ENCODE measurements at regions not wholly inside any gene's neighbourhood (a gene's known extent, or its start where the extent isn't known, plus 50 kb on each side); places are given as distances from the start of the nearest gene placed in this dataset.

GRCh38 chr2:53530126-53530525, 237.5 kb upstream of the CHAC2 start:
- H3K36me3 ChIP-seq (ENCODE audit: control insufficient read depth in 1 of 2, insufficient read depth in 2 of 2, low read length in 2 of 2), result peaks cover 0 to 2% of the 10 kb centered on the region in 2 experiments
- no peak overlapping the region for H4K8ac ChIP-seq (ENCODE audit: low read depth, low read length)
- no peak overlapping the region for H2AK5ac ChIP-seq (ENCODE audit: low read length)
- H4K91ac ChIP-seq (ENCODE audit: low read depth, low read length), result no peak overlapping the region
- no peak overlapping the region for H3K23ac ChIP-seq (ENCODE audit: low read length)
- no peak overlapping the region for H2BK120ac ChIP-seq (ENCODE audit: insufficient read depth, low read length, poor library complexity)
- no peak overlapping the region for H3K18ac ChIP-seq (ENCODE audit: low read length)
- no peak overlapping the region for H2BK5ac ChIP-seq (ENCODE audit: low read depth, low read length, poor library complexity)
- H3K4me3 ChIP-seq (ENCODE audit: low read depth, low read length), result no peak overlapping the region
- H3K79me2 ChIP-seq (ENCODE audit: control insufficient read depth, insufficient read depth, low read length, poor library complexity), result no peaks in the 10 kb centered on the region
- H3K27me3 ChIP-seq (ENCODE audit: insufficient read depth, low read length), result no peaks in the 10 kb centered on the region
- H3K14ac ChIP-seq (ENCODE audit: low read length), result no peak overlapping the region
- H3K27ac ChIP-seq (ENCODE audit: low read depth, low read length), result no peak overlapping the region
- no peak overlapping the region for H3K9ac ChIP-seq (ENCODE audit: low read length)
- no peak overlapping the region for H3K4me2 ChIP-seq (ENCODE audit: low read length)
- H2AFZ ChIP-seq (ENCODE audit: insufficient read depth, low read length, poor library complexity), result no peak overlapping the region
- no peaks in the 10 kb centered on the region for H3K79me1 ChIP-seq (ENCODE audit: low read length)
- no peak overlapping the region for H2BK12ac ChIP-seq (ENCODE audit: low read length)
- H3K4me1 ChIP-seq (ENCODE audit: control insufficient read depth in 1 of 2, insufficient read depth in 2 of 2, low read length in 2 of 2), result no peaks in the 10 kb centered on the region
- H4K12ac ChIP-seq (ENCODE audit: low read depth, low read length), result no peak overlapping the region
- no peak overlapping the region for H3K4ac ChIP-seq (ENCODE audit: low read depth, low read length)
- no peak for DNase-seq
- H3K9me3 ChIP-seq (ENCODE audit: insufficient read depth, low read depth, low read length), result no peaks in the 10 kb centered on the region

- no peak overlapping the region for H2AK5ac ChIP-seq (ENCODE audit: low read length)
Measured at GRCh38 chr2:53527056-53527455, 240.5 kb upstream of the CHAC2 start.

GRCh38 chr2:53519918-53520841, 247.4 kb upstream of the CHAC2 start:
- H3K4me2 ChIP-seq (ENCODE audit: low read length), result no peak overlapping the region
- no peak overlapping the region for H3K27ac ChIP-seq (ENCODE audit: low read depth, low read length)
- H3K4ac ChIP-seq (ENCODE audit: low read depth, low read length), result no peak overlapping the region
- H2BK120ac ChIP-seq (ENCODE audit: insufficient read depth, low read length, poor library complexity), result no peak overlapping the region
- DNase-seq, result peak; percentile 93
- no peak overlapping the region for H3K9ac ChIP-seq (ENCODE audit: low read length)
- no peak overlapping the region for H3K23ac ChIP-seq (ENCODE audit: low read length)
- no peak overlapping the region for H3K4me3 ChIP-seq (ENCODE audit: low read depth, low read length)
- no peaks in the 10 kb centered on the region for H3K79me2 ChIP-seq (ENCODE audit: control insufficient read depth, insufficient read depth, low read length, poor library complexity)
- WGBS (ENCODE audit: extremely low coverage, insufficient coverage, insufficient read length), result no CpG with 5 or more reads among the region's 10 CpGs
- no peak overlapping the region for H2AK5ac ChIP-seq (ENCODE audit: low read length)
- no peaks in the 10 kb centered on the region for H3K79me1 ChIP-seq (ENCODE audit: low read length)
- no peaks in the 10 kb centered on the region for H3K4me1 ChIP-seq (ENCODE audit: control insufficient read depth in 1 of 2, insufficient read depth in 2 of 2, low read length in 2 of 2)
- H3K9me3 ChIP-seq (ENCODE audit: insufficient read depth, low read depth, low read length), result no peaks in the 10 kb centered on the region
- no peak overlapping the region for H4K12ac ChIP-seq (ENCODE audit: low read depth, low read length)
- H2AFZ ChIP-seq (ENCODE audit: insufficient read depth, low read length, poor library complexity), result no peak overlapping the region
- H4K91ac ChIP-seq (ENCODE audit: low read depth, low read length), result no peak overlapping the region
- no peaks in the 10 kb centered on the region for H3K36me3 ChIP-seq (ENCODE audit: control insufficient read depth in 1 of 2, insufficient read depth in 2 of 2, low read length in 2 of 2)
- no peak overlapping the region for H3K14ac ChIP-seq (ENCODE audit: low read length)
- no peak overlapping the region for H4K8ac ChIP-seq (ENCODE audit: low read depth, low read length)
- no peaks in the 10 kb centered on the region for H3K27me3 ChIP-seq (ENCODE audit: insufficient read depth, low read length)
- H3K18ac ChIP-seq (ENCODE audit: low read length), result no peak overlapping the region
- no peak overlapping the region for H2BK5ac ChIP-seq (ENCODE audit: low read depth, low read length, poor library complexity)
- H2BK12ac ChIP-seq (ENCODE audit: low read length), result no peak overlapping the region

More at GRCh38 chr2:53527056-53527455, 240.5 kb upstream of the CHAC2 start:
- H3K23ac ChIP-seq (ENCODE audit: low read length), result no peak overlapping the region
- no peak overlapping the region for H3K4ac ChIP-seq (ENCODE audit: low read depth, low read length)
- no peak overlapping the region for H3K4me2 ChIP-seq (ENCODE audit: low read length)
- no peak overlapping the region for H3K4me3 ChIP-seq (ENCODE audit: low read depth, low read length)
- H4K91ac ChIP-seq (ENCODE audit: low read depth, low read length), result no peak overlapping the region
- H3K9me3 ChIP-seq (ENCODE audit: insufficient read depth, low read depth, low read length), result no peaks in the 10 kb centered on the region
- no peak overlapping the region for H2BK5ac ChIP-seq (ENCODE audit: low read depth, low read length, poor library complexity)
- H3K36me3 ChIP-seq (ENCODE audit: control insufficient read depth in 1 of 2, insufficient read depth in 2 of 2, low read length in 2 of 2), result peaks cover 0 to 2% of the 10 kb centered on the region in 2 experiments
- DNase-seq, result no peak
- H4K8ac ChIP-seq (ENCODE audit: low read depth, low read length), result no peak overlapping the region
- H2BK12ac ChIP-seq (ENCODE audit: low read length), result no peak overlapping the region
- H3K14ac ChIP-seq (ENCODE audit: low read length), result no peak overlapping the region
- H3K27me3 ChIP-seq (ENCODE audit: insufficient read depth, low read length), result no peaks in the 10 kb centered on the region
- H3K18ac ChIP-seq (ENCODE audit: low read length), result no peak overlapping the region
- no peaks in the 10 kb centered on the region for H3K79me1 ChIP-seq (ENCODE audit: low read length)
- H3K4me1 ChIP-seq (ENCODE audit: control insufficient read depth in 1 of 2, insufficient read depth in 2 of 2, low read length in 2 of 2), result no peaks in the 10 kb centered on the region
- H2BK120ac ChIP-seq (ENCODE audit: insufficient read depth, low read length, poor library complexity), result no peak overlapping the region
- H2AFZ ChIP-seq (ENCODE audit: insufficient read depth, low read length, poor library complexity), result no peak overlapping the region
- no peak overlapping the region for H3K9ac ChIP-seq (ENCODE audit: low read length)
- H3K27ac ChIP-seq (ENCODE audit: low read depth, low read length), result no peak overlapping the region
- no CpG with 5 or more reads among the region's 2 CpGs for WGBS (ENCODE audit: extremely low coverage, insufficient coverage, insufficient read length)
- no peaks in the 10 kb centered on the region for H3K79me2 ChIP-seq (ENCODE audit: control insufficient read depth, insufficient read depth, low read length, poor library complexity)
- H4K12ac ChIP-seq (ENCODE audit: low read depth, low read length), result no peak overlapping the region

- no CpG with 5 or more reads among the region's 7 CpGs for WGBS (ENCODE audit: extremely low coverage, insufficient coverage, insufficient read length)
- DNase-seq, result no peak
Measured at GRCh38 chr2:53517406-53517805, 250.2 kb upstream of the CHAC2 start.

More at GRCh38 chr2:53517406-53517805, 250.2 kb upstream of the CHAC2 start:
- no peak overlapping the region for H3K4ac ChIP-seq (ENCODE audit: low read depth, low read length)
- H4K8ac ChIP-seq (ENCODE audit: low read depth, low read length), result no peak overlapping the region
- no peak overlapping the region for H3K14ac ChIP-seq (ENCODE audit: low read length)
- H2BK5ac ChIP-seq (ENCODE audit: low read depth, low read length, poor library complexity), result no peak overlapping the region
- H3K27ac ChIP-seq (ENCODE audit: low read depth, low read length), result no peak overlapping the region
- H2AK5ac ChIP-seq (ENCODE audit: low read length), result no peak overlapping the region
- H3K9ac ChIP-seq (ENCODE audit: low read length), result no peak overlapping the region
- no peak overlapping the region for H3K4me2 ChIP-seq (ENCODE audit: low read length)
- no peaks in the 10 kb centered on the region for H3K27me3 ChIP-seq (ENCODE audit: insufficient read depth, low read length)
- H4K91ac ChIP-seq (ENCODE audit: low read depth, low read length), result no peak overlapping the region
- no peak overlapping the region for H2BK120ac ChIP-seq (ENCODE audit: insufficient read depth, low read length, poor library complexity)
- H4K12ac ChIP-seq (ENCODE audit: low read depth, low read length), result no peak overlapping the region
- no peaks in the 10 kb centered on the region for H3K4me1 ChIP-seq (ENCODE audit: control insufficient read depth in 1 of 2, insufficient read depth in 2 of 2, low read length in 2 of 2)
- no peaks in the 10 kb centered on the region for H3K9me3 ChIP-seq (ENCODE audit: insufficient read depth, low read depth, low read length)
- H3K4me3 ChIP-seq (ENCODE audit: low read depth, low read length), result no peak overlapping the region
- H3K79me1 ChIP-seq (ENCODE audit: low read length), result no peaks in the 10 kb centered on the region
- no peak overlapping the region for H3K18ac ChIP-seq (ENCODE audit: low read length)
- H3K79me2 ChIP-seq (ENCODE audit: control insufficient read depth, insufficient read depth, low read length, poor library complexity), result no peaks in the 10 kb centered on the region
- H2BK12ac ChIP-seq (ENCODE audit: low read length), result no peak overlapping the region
- no peak overlapping the region for H3K23ac ChIP-seq (ENCODE audit: low read length)
- no peak overlapping the region for H2AFZ ChIP-seq (ENCODE audit: insufficient read depth, low read length, poor library complexity)
- no peaks in the 10 kb centered on the region for H3K36me3 ChIP-seq (ENCODE audit: control insufficient read depth in 1 of 2, insufficient read depth in 2 of 2, low read length in 2 of 2)

Measured in trophoblast cell (in vitro differentiated cells and primary cell).